ENCODE measurements at regions not wholly inside any gene's neighbourhood (a gene's known extent, or its start where the extent isn't known, plus 50 kb on each side); places are given as distances from the start of the nearest gene placed in this dataset.

GRCh38 chr1:177665935-177666334, 303.9 kb downstream of the SEC16B start:
- TF ChIP-seq CTCF (IDR thresholded peaks at IDR 0.05) (no peak), EZH2 (IDR thresholded peaks at IDR 0.05; ENCODE audit: borderline replicate concordance, insufficient read depth, low read depth, low read length, poor library complexity, severe bottlenecking) (no peak)

All from B cell (primary cell).